Glutamatergic neuron (in vitro differentiated cells): ENCODE measurements at regions not wholly inside any gene's neighbourhood (a gene's known extent, or its start where the extent isn't known, plus 50 kb on each side); places are given as distances from the start of the nearest gene placed in this dataset.

Source experiments
- DNase-seq: peaks from one replicate; pipeline ENCODE4 v3.0.0; 2022
- H3K27ac Mint-ChIP-seq: one replicate; pipeline ENCODE4 v1.8.0; 2020; ENCODE audit warnings: mild to moderate bottlenecking, mixed read lengths, inconsistent platforms; ENCODE audit not compliant: unreplicated experiment
- H3K27me3 Mint-ChIP-seq: one replicate; pipeline ENCODE4 v1.8.0; 2020; ENCODE audit warnings: mild to moderate bottlenecking, moderate library complexity, mixed read lengths, inconsistent platforms; ENCODE audit not compliant: unreplicated experiment
- H3K36me3 Mint-ChIP-seq: one replicate; pipeline ENCODE4 v1.8.0; 2020; ENCODE audit warnings: mild to moderate bottlenecking, mixed read lengths, inconsistent platforms; ENCODE audit not compliant: unreplicated experiment
- H3K4me1 Mint-ChIP-seq: one replicate; pipeline ENCODE4 v1.8.0; 2020; ENCODE audit warnings: mild to moderate bottlenecking, low read depth, mixed read lengths, inconsistent platforms; ENCODE audit not compliant: unreplicated experiment
- H3K4me3 Mint-ChIP-seq: one replicate; pipeline ENCODE4 v1.8.0; 2020; ENCODE audit warnings: mild to moderate bottlenecking, mixed read lengths, inconsistent platforms; ENCODE audit not compliant: unreplicated experiment
- H3K9me3 Mint-ChIP-seq: one replicate; pipeline ENCODE4 v1.8.0; 2020; ENCODE audit warnings: mild to moderate bottlenecking, moderate library complexity, mixed read lengths, inconsistent platforms; ENCODE audit not compliant: unreplicated experiment
- TF ChIP-seq, protein P1 (sequence below): fragments of 200-600 bp; sonication (generic); IDR thresholded peaks from one replicate; pipeline ENCODE4 v1.5.0; 2021; ENCODE audit not compliant: partially characterized antibody, unreplicated experiment

DNA sequence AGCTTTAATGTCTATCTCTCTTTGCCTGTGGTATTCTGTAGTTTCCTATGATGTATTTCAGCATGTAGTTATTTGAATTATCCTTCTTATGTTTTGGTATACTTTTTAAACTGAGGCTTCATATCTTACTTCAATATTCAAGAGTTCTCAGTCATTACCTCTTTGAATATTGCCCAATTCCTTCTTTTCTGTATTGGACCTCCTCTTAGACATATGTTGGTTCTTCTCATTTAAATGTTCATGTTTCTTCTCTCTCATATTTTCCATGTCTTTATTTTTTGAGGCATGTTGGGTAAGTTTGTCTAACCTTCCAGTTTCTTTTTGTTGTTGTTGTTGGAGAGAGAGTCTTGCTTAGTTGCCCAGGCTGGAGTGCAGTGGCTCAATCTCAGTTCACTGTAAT lies 140.6 kb downstream of the MRPS6 start:
- Mint-ChIP-seq H3K27ac (no peak overlapping the region), H3K36me3 (peaks cover 28% of the 10 kb centered on the region), H3K27me3 (peaks cover under 1% of the 10 kb centered on the region), H3K4me1 (no peaks in the 10 kb centered on the region), H3K9me3 (peaks cover 4% of the 10 kb centered on the region), H3K4me3 (no peak overlapping the region)
- no peak for DNase-seq
- TF ChIP-seq, protein P1, sequence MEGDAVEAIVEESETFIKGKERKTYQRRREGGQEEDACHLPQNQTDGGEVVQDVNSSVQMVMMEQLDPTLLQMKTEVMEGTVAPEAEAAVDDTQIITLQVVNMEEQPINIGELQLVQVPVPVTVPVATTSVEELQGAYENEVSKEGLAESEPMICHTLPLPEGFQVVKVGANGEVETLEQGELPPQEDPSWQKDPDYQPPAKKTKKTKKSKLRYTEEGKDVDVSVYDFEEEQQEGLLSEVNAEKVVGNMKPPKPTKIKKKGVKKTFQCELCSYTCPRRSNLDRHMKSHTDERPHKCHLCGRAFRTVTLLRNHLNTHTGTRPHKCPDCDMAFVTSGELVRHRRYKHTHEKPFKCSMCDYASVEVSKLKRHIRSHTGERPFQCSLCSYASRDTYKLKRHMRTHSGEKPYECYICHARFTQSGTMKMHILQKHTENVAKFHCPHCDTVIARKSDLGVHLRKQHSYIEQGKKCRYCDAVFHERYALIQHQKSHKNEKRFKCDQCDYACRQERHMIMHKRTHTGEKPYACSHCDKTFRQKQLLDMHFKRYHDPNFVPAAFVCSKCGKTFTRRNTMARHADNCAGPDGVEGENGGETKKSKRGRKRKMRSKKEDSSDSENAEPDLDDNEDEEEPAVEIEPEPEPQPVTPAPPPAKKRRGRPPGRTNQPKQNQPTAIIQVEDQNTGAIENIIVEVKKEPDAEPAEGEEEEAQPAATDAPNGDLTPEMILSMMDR, result no peak

DNA sequence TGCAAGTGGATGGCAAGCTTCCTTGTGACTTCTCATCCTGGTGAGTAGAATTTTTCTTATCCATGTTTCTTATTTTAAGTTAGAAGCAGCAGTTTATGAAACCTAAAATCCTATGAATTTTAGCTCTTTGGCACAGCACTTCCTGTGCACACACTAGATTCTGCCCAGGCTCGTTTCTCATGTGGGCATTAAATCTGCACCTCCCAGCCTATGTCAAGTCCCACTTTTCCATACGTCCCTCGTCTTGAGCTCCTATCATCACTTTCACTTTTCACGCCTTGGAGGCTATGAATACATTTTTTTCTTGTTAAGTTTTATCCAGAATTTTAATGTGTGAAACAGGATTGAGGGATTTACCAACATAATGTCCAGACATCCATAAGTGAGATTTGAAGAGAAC lies 142.1 kb downstream of the MRPS6 start:
- no peaks in the 10 kb centered on the region for H3K4me1 Mint-ChIP-seq
- no peak for DNase-seq
- H3K9me3 Mint-ChIP-seq, result no peaks in the 10 kb centered on the region
- H3K27ac Mint-ChIP-seq, result no peak overlapping the region
- peaks cover 13% of the 10 kb centered on the region for H3K36me3 Mint-ChIP-seq
- H3K4me3 Mint-ChIP-seq, result no peak overlapping the region
- H3K27me3 Mint-ChIP-seq, result no peaks in the 10 kb centered on the region
- TF ChIP-seq, protein P1, result no peak

GRCh38 chr21:34215911-34216717 lies 142.7 kb downstream of the MRPS6 start:
- TF ChIP-seq, protein P1, result no peak
- H3K27ac Mint-ChIP-seq, result no peak overlapping the region
- H3K4me3 Mint-ChIP-seq, result no peak overlapping the region
- no peaks in the 10 kb centered on the region for H3K27me3 Mint-ChIP-seq
- no peak for DNase-seq
- peaks cover 12% of the 10 kb centered on the region for H3K36me3 Mint-ChIP-seq
- no peaks in the 10 kb centered on the region for H3K4me1 Mint-ChIP-seq
- no peaks in the 10 kb centered on the region for H3K9me3 Mint-ChIP-seq

DNA sequence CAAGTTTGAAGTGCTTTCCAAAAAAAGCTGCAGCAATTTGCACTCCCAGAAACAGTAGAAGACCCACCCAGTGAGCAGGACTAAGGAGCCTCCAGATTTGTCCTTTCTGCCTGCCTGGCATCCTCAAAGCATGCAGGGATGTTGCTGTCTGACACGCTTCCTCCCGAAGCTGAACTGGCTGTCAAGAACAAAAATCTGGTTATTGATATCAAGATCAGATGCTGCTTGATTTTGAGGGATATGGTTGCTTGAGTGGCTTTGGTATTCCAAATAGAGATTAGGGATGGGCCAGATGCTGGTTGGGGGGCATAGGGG lies 143.3 kb downstream of the MRPS6 start:
- DNase-seq, result no peak
- peaks cover under 1% of the 10 kb centered on the region for H3K4me1 Mint-ChIP-seq
- no peaks in the 10 kb centered on the region for H3K9me3 Mint-ChIP-seq
- no peaks in the 10 kb centered on the region for H3K27me3 Mint-ChIP-seq
- no peak overlapping the region for H3K4me3 Mint-ChIP-seq
- H3K36me3 Mint-ChIP-seq, result peaks cover 12% of the 10 kb centered on the region
- no peak overlapping the region for H3K27ac Mint-ChIP-seq
- TF ChIP-seq, protein P1, result no peak

GRCh38 chr21:34217263-34217662 lies 143.9 kb downstream of the MRPS6 start:
- no peak overlapping the region for H3K4me3 Mint-ChIP-seq
- TF ChIP-seq, protein P1, result no peak
- no peak overlapping the region for H3K27ac Mint-ChIP-seq
- peaks cover 12% of the 10 kb centered on the region for H3K36me3 Mint-ChIP-seq
- no peak for DNase-seq
- no peaks in the 10 kb centered on the region for H3K9me3 Mint-ChIP-seq
- H3K27me3 Mint-ChIP-seq, result no peaks in the 10 kb centered on the region
- peaks cover 2% of the 10 kb centered on the region for H3K4me1 Mint-ChIP-seq
